ENCODE measurements at regions not wholly inside any gene's neighbourhood (a gene's known extent, or its start where the extent isn't known, plus 50 kb on each side); places are given as distances from the start of the nearest gene placed in this dataset.

DNA sequence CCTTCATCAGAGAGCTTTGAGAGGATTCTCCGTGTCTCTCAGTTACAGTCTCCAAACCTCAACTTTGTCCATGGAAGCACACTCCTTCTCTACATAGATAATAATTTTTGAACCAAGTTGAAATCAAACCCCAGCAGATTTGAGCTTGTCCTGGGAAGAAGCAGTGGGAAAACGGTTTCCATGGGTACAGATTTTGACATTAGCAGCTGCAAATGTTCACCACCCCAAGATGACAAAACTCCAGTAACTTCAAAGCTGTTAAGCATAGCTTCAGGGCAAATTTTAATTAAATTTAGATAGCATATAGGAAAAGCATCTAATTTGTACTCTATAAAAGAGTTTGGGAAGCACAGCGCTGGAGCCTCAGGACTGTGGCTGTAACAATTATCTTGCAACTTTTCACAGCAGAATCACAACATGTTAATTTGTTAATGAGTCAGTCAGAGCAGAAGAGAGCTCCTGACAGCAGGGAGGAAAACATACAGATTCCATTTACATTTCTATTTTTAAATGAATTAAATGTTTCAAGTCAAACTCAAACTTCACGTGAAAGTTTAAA lies 240.7 kb downstream of the BMP7 start:
- no peak for DNase-seq (ENCODE audit: low spot score)

DNA sequence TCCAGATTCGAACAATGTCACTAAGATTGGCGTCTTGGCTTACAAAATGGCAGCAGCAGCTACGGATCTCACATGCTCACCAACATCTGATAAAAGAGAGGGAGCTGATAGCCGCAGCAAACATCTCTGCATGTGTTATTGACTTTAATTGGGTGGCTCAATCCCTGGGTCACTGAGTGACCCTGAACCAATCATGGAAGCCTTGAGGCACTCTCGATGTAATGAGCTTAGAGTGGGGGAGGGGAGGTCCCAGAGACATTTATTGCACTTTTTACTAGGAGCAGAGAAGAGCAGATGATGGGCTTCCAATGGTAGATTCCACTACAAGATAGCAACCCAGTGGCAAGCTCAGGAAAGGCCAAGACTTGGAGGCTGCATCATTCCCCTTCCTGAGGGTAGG lies 238.7 kb downstream of the BMP7 start:
- DNase-seq (ENCODE audit: low spot score), result no peak

DNA sequence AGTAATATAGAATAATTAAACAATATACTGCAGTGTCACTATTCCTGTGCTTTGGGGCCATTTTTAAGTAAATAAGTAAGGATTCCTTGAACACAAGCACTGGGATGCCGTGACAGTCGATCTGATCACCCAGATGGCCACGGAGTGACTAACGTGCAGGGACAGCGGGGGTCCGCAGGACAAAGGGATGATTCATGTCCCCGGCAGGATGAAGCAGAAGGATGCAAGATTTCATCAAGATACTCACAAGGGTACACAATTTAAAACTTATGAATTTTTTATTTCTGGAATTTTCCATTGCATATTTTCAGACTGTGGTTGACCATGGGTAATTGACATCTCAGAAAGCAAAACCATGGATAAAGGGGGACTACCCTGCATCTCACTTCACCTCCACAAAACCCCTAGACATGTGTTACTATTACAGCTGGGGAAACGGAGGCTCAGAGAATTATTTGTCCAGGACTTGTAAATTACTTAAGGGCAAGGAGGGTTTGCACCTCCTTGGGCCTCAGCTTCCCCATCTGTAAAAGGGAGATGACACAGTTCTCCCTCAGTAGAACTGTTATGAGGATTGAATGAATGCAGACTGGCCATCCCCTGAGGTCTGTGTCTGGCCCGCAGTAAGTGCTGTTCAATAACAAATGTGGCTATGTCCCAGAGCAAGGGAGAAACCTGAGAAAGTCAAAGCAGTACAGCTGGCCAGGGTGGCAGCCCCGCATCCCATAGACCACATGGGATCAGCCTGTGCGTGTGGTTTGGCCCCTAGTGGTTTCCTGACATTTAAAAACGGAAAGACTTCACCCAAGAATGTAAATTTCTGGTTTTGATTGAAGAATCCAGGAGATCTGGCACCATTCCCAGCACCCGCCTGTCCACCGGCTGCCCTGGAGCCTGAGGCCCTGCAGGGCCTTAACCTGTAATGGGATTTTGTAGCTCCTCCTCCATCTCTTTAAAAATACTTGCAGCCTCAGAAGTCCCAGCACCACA lies 235.5 kb downstream of the BMP7 start:
- DNase-seq (ENCODE audit: low spot score), result no peak

DNA sequence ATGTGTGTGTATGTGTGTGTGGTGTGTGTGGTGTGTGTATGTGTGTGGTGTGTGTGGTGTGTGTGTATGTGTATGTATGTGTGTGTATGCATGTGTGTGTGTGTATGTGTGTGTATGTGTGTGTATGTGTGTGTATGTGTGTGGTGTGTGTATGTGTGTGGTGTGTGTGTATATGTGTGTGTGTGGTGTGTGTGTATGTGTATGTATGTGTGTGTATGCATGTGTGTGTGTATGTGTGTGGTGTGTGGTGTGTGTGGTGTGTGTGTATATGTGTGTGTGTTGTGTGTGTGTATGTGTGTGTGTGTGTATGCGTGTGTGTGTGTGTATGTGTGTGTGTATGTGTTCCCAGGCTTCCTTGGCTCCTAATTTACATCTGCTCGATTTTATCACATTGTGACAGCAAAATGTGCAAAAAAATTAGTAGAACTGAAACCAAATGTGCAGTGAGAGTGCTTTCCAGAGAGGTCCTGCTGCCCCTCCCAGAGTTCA lies 234.5 kb downstream of the BMP7 start:
- DNase-seq (ENCODE audit: low spot score), result no peak

DNA sequence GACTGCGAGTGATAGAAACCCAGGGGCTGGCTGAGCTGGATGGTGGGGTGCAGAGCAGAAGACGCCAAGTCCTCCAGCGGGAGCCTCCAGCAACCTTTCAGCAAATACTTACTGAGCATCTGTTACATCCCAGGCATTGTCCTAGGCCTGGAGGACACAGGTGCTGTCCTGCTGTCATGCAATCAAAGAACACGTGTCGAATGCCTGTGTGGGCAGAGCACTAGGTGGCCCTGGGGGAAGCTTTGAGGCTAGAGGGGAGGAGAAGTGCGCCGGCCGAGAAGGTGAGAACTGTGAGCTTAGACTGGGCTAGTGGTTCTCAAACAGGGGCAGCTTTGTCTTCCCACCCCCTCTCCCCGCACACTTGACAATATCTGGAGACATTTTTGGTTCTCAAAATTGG lies 233.6 kb downstream of the BMP7 start:
- no peak for DNase-seq (ENCODE audit: low spot score)

DNA sequence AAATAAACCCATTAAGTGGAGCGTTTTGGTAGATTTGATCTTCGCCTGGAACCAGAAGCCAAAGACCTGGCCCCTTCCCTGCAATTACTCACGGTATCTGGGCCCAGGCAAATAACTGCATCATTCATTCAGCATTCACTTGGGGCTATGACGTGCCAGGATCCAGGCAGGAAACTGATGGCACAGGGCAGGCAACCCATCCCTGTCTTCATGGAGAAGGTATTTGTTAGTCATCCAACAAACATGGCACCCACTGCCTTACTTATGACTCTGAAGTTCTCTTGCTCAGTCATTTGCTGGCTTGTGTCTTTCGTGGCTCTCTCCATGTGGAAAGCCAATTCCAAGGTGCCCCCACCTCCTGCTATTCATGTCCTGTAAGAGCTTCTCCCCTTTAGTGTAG lies 232.4 kb downstream of the BMP7 start:
- no peak for DNase-seq (ENCODE audit: low spot score)

DNA sequence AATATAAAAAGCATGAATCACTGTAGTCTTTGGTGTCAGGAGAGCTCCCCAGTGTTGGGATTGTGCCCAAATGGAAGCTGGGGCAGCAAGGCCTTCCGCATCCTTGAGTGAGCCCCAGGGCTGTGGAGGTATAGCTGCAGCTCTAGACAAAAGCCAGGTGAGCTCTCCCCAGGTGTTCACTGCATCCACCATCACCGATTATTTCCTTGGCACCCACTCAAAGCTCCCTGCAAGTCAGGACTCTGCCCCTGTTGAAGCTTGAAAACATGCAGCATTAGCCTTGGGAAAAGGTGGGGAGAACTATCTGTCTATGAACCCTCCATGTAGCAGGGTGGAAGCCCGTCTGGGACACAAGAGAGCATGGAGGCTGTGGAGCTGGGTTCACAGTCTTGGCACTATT lies 228.8 kb downstream of the BMP7 start:
- no peak for DNase-seq (ENCODE audit: low spot score)

DNA sequence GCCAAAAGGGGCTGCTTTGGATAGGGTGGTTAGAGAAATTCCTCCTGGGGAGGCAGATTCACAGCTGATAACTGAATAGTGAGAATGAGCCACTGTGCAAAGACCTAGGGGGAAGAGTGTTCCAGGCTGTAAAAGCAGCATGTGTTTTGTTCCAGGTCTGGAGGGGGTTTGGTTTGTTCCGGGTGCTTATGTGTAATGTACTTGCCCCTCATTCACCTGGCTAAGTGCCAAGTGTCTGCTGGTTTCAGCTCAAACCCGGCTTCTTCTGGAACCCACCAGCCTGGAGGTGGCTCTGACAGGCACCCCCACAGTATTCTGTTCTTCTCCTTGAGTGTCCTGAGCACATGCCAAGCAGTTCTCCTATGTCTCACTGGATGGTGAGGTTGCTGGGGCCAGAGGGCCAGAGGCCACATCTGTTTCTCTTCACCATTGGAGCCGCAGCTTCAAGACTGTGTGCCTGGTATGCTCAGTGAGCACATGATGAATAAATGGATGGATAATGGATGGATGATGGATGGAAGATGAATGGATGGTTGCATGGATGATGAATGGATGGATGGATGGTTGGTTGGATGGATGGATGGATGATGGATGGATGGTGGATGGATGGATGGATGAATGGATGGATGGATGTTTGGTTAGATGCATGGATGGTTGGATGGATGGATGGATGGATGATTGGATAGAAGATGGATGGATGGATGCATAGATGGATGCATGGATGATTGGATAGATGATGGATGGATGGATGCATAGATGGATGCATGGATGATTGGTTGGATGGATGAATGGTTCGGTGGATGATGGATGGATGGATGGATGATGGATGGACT lies 227.6 kb downstream of the BMP7 start:
- DNase-seq (ENCODE audit: low spot score), result no peak

DNA sequence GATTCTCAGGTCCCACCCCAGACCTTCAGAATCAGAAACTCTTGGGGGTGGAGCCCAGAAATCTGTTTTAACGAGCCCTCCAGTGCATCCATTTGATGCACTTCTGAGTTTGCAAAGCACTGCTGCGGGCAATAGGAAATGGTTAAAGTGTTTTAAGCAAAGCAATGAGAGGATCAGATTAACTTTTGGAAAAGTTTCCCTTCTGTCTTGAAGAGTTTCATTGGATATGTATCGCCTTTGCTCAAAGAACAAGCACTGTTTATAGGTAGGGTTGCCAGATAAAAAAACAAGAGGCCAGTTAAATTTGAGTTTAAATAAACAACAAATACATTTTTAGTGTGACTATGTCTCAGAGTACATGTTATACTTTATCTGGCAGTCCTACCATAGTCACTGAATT lies 226.0 kb downstream of the BMP7 start:
- no peak for DNase-seq (ENCODE audit: low spot score)

DNA sequence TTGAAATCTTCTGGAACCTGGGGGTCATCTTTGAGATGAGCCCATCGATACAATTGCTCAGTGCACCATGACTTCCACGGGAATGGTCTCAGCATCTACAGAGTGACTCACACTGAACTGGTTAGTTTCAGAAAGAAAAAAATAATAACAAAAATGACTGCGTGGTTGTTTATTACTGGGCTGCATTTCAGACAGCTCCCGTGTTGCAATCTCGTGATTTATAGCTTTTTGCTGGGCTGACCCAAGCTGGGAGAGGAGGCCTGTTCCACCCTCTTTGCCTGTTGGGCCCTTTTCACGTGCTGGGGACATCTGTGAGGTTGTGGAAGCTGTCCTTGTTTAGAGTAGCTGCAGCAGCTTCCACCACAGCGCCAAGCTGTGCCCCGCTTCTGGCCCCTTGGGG lies 225.5 kb downstream of the BMP7 start:
- no peak for DNase-seq (ENCODE audit: low spot score)

DNA sequence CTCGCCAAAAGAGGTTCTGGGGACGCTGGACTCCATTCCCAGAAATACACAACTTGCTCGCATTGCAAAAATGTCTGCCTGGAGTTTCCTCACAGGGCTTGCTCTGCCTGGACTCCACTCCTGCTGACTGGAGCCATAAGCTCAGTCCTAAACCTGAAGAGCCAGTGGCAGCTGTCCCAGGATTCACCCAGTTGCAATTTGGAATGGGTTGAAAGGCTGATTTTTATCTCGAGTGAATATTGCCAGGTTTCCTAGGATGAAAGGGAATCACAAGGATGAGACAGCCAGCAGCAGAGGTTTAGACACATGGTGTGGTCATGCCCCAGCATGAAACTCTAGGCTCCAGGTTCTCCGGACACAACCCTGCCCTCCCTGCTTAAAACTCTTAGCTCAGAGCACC lies 223.3 kb downstream of the BMP7 start:
- no peak for DNase-seq (ENCODE audit: low spot score)

DNA sequence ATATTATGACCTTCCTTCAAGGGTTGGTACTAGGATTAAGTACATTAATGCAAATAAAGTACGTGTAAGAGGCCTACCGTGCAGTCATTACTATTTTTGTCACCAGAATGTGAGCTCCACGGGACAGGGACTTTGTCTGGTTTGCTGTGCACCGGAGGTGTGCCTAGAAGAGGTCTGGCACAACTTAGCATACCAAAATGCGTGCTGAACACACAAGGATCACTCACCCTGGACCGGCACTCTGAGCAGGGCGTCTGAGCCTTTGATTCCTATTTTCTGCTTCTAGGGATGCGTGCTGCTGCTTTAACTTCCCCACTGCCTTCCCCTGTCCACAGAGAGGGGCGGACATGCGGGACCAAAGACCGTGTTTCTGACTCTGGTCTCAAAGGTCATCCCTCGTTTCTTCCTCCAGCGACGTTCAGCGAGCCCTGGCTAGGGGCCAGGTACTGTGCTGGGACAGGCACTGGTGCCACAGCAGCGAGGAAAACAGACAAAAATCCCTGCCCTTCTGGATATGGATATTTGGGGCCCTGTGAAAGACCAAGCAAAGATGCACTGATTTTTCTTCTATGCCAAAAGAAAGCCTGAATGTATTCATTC lies 222.7 kb downstream of the BMP7 start:
- DNase-seq (ENCODE audit: low spot score), result no peak

DNA sequence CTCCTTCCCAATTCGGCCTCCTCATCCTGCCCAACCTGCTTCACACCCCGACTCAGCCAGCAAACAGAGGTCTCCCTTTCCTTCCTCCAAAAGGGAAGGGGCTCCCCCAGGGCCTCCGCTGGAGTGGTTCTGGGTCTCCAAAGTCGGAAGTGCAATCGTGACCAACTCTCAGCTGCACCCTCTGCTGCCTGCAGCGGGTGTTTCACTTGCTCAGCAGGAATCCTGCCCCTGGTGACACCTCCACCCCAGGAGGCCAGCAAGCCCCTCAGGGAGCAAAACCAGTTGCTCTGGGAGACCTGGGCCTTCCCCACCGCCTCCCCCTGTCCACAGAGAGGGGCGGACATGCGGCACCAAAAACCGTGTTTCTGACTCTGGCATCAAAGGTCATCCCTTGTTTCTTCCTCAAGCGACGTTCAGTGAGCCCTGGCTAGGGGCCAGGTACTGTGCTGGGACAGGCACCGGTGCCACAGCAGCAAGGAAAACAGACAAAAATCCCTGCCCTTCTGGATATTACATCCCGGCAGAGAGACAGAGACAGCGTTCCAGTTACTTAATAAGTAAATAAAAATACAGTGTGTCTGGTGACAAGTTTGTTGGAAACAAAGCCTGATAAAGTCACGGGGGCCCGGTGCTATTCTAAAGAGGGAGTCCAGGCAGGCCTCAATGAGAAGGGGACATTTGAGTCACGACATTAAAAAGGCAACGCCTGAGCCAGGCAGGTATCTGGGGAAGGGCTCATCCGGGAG lies 219.0 kb downstream of the BMP7 start:
- peak; percentile 45 for DNase-seq (ENCODE audit: low spot score)

DNA sequence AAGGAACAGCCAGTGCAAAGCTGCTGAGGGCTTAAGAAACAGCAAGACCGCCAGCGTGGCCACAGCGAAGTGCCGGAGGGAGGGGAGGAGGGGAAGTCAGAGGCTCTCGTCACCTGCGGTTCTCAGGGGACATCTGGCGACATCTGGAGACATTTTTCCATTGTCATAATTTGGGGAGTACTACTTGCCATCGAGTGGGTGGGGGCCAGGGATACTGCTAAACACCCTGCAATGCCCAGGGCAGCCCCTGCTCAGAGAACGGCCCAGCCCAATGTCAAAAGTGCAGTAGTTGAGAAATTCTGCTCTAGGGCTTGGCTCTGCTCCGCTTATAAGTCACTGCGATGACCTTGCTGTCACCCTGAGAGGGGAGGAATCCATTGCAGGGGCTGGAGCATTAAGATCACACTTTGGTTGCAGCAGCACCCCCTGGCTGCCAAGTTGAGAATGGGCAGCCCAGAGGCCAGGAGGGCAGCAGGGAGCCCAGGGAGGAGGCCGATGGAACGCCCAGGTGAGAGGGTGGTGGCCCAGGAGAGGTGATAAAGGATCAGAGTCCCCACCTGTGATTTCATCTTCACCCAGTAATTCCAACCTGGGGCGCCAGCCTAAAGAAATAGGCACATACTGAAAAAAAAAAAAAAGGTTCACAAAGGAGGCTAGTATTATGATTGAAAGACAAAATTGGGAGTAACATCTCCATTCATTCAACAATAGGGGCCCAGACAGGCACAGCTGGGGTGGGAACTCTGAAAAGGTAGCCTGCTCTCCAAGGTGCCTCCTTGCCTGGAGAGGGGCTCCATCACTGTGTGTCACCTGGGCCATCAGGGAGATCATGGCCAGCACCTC lies 218.2 kb downstream of the BMP7 start:
- peak; percentile 30 for DNase-seq (ENCODE audit: low spot score)

DNA sequence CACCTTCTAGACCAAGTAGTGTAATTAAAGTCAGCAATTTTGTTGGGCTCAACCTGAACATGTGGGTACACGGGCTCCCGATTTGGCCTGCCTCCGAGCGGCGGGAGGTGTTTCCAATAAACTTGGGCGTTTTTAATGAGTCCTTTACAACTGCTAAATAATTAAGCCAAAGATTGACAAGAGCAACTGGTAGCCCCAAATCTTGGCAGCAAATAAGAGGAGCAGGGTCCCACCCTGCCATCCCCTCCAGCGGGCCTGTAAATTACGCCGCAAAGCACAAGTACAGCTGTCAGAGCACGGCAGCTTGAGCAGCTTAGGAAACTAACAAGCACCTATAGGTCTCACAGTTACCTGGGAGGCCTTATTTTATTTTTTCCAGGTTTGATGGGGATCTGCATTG lies 217.1 kb downstream of the BMP7 start:
- DNase-seq (ENCODE audit: low spot score), result no peak

DNA sequence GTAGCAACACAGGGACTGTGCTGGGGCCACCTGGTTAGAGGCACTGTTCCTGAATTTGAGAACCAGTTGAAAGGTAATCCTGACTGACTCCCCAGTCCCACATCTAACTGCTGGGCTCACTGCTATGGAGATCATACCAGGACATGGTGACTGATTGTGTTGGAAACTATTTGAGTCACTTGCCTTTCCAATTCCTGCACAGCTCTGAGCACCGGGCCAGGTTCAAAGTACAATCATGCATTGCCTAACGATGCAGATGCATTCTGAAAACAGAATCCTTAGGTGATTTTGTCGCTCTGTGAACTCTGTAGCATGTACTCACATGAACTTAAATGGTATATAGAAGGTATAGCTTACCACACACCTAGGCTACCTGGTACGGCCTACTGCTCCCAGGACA lies 215.3 kb downstream of the BMP7 start:
- DNase-seq (ENCODE audit: low spot score), result no peak

DNA sequence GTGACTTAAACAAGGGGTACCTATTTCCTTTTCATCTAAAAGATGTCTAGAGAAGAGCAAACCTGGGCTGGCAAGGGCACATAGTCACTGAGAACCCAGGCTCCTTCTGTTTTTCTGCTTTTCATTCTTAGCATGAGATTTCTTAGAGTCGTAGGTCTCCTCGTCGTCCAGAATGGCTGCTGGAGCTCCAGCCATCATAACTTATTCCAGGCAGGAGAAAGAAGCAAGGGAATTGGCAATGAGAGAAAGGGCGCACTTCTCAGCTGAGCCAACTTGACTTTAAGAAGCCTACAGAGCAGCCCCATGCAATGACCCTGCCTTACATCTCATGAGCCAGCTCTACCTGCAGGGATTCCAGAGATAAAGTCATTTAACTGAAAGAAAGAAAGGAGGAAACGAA lies 213.4 kb downstream of the BMP7 start:
- no peak for DNase-seq (ENCODE audit: low spot score)

DNA sequence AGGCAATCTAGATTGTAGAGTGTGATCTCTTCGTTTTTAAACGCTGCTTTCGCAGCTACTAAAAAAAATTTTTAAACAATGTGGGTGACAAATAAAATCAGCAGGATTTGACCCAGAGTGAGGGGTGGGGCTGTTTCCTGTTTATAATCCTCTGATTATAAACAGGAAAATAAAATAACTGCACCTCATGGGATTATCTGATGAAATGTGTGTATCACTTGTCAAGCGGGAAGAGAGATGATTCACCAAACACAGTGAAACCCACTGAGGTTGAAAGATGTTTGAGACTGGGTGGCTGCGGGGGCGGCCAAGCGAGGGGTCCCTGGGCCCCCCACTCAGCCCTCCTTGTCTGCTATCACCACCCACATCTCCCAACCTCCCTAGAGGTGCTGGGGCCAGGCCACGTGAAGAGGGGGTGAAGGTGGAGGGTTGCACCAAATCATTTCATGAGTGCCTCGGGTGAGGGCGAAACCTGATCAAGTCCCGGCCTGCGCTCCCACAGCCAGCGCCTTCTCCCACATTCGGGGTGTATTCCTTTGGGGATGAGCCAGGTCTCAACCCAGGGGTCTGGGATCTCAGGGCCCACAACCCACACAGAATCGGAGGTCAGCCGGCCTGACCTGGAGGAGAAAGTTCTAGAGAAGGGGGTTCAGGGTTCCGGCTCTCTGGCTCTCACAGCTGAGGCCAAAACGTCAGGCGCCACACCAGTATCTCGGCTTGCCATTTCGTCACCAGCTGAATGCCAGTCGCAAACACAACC lies 212.5 kb downstream of the BMP7 start:
- DNase-seq (ENCODE audit: low spot score), result no peak

DNA sequence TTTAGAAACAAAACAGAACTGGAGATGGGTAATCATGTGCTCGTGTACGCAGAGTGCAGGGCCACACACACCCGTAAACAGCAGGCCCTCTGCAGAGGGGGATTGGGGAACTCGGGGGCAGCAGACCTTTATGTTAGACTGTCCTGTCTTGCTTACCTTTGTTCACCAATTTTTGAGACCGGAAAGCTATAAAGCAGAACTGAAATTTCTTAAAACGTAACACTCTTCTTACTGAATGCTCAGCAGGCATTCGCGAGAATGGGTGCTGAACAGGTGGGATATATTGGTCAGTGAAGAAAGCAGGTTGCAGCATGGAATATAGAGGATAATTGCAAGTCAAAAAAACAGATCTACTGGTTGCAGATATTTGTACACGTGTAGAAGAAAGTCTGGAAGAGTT lies 211.1 kb downstream of the BMP7 start:
- no peak for DNase-seq (ENCODE audit: low spot score)

DNA sequence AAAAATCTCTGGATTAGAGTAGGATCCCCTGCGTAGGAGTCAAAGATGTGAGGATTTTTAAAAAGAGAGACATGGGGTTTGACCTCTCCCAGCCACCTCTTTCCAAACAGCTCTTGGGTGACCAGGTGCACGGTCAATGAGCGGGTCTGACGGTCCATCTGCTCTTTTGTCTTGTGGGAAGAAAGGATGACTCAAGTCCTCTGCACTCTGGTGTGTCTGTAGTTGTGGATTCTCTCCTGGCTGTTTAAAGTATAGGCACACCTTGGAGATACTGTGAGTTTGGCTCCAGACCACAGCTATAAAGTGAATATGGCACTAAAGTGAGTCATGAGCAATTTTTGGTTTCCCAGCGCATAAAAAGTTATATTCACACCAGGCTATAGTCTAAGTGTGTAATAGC lies 209.8 kb downstream of the BMP7 start:
- no peak for DNase-seq (ENCODE audit: low spot score)

Data from HuH-7 (cell line).